ENCODE measurements at regions not wholly inside any gene's neighbourhood (a gene's known extent, or its start where the extent isn't known, plus 50 kb on each side); places are given as distances from the start of the nearest gene placed in this dataset.

GRCh38 chr4:45647823-45648222, 476.0 kb downstream of the GABRG1 start:
- DNase-seq (ENCODE audit: low spot score): no peak
- in situ Hi-C loops (cut with MboI; ENCODE audit: low pct_unique_long_range_greater_than_20kb, low sequenced_read_pairs, unreplicated experiment): no loop called here
- no peak for TF ChIP-seq CTCF (IDR thresholded peaks at IDR 0.05; ENCODE audit: extremely low read depth, insufficient read depth, missing control alignments)

- no peak for DNase-seq (ENCODE audit: low spot score)
- TF ChIP-seq CTCF (IDR thresholded peaks at IDR 0.05; ENCODE audit: extremely low read depth, insufficient read depth, missing control alignments): no peak
- in situ Hi-C loops (cut with MboI; ENCODE audit: low pct_unique_long_range_greater_than_20kb, low sequenced_read_pairs, unreplicated experiment): no loop called here
Measured at GRCh38 chr4:45646885-45647590, 476.8 kb downstream of the GABRG1 start.

- TF ChIP-seq CTCF (IDR thresholded peaks at IDR 0.05; ENCODE audit: extremely low read depth, insufficient read depth, missing control alignments): no peak
- no peak for DNase-seq (ENCODE audit: low spot score)
- in situ Hi-C loops (cut with MboI; ENCODE audit: low pct_unique_long_range_greater_than_20kb, low sequenced_read_pairs, unreplicated experiment): no loop called here
Measured at GRCh38 chr4:45640281-45640680, 483.6 kb downstream of the GABRG1 start.

- TF ChIP-seq CTCF (IDR thresholded peaks at IDR 0.05; ENCODE audit: extremely low read depth, insufficient read depth, missing control alignments): no peak
- DNase-seq (ENCODE audit: low spot score): no peak
- in situ Hi-C loops (cut with MboI; ENCODE audit: low pct_unique_long_range_greater_than_20kb, low sequenced_read_pairs, unreplicated experiment): no loop called here
Measured at GRCh38 chr4:45638641-45639040, 485.2 kb downstream of the GABRG1 start.

GRCh38 chr4:45636175-45636574, 487.7 kb downstream of the GABRG1 start:
- no peak for DNase-seq (ENCODE audit: low spot score)
- no peak for TF ChIP-seq CTCF (IDR thresholded peaks at IDR 0.05; ENCODE audit: extremely low read depth, insufficient read depth, missing control alignments)
- in situ Hi-C loops (cut with MboI; ENCODE audit: low pct_unique_long_range_greater_than_20kb, low sequenced_read_pairs, unreplicated experiment): no loop called here

- in situ Hi-C loops (cut with MboI; ENCODE audit: low pct_unique_long_range_greater_than_20kb, low sequenced_read_pairs, unreplicated experiment): no loop called here
- DNase-seq (ENCODE audit: low spot score): no peak
- TF ChIP-seq CTCF (IDR thresholded peaks at IDR 0.05; ENCODE audit: extremely low read depth, insufficient read depth, missing control alignments): no peak
Measured at GRCh38 chr4:45629717-45630116, 494.1 kb downstream of the GABRG1 start.

Data from GM13977 (cell line).